Choroid plexus epithelial cell (primary cell): ENCODE measurements at regions not wholly inside any gene's neighbourhood (a gene's known extent, or its start where the extent isn't known, plus 50 kb on each side); places are given as distances from the start of the nearest gene placed in this dataset.

ENCODE experiments used
- DNase-seq: peaks from one replicate; pipeline ENCODE4 v3.0.0-alpha.2; 2010; ENCODE audit warnings: low read depth
- H3K4me3 ChIP-seq: 2 replicates; pipeline ENCODE4 v1.5.1; 2011; ENCODE audit warnings: low read depth, mild to moderate bottlenecking, control low read depth, low read length, moderate library complexity
- CTCF ChIP-seq: conservative IDR thresholded peaks from 2 replicates; pipeline ENCODE4 v1.5.1; 2011; ENCODE audit warnings: low read depth, mild to moderate bottlenecking, control low read depth, inconsistent platforms, low read length, moderate library complexity

DNA sequence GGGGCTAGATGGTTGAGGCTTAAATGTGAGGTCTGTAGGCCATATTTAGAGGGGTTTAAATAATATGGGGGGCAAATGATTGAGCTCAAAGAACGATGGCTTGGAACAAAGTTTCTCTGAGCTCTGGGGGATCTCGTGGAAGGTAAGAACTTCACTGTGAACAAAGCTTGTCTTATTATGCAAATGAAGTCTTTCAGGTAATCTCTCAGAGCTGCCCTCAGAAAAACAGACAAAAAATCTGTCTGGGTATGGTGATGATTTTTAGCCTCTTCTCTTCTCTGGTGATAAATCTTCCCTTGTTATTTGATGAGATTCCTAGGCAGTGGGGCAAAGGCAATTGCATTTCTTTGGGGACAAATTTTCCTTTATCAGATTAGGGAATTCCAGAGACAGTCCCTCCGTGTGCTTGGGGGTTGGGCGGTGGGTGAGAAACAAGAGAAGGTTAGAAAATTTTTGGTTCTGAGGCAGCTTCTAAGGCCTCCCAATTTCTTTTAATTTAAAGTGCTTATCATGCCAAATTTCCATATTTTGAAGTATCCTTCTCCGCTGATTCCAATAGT is 760.4 kb downstream of the TSN start:
- DNase-seq, result no peak
- TF ChIP-seq CTCF, result no peak
- H3K4me3 ChIP-seq, result no peak overlapping the region

- DNase-seq, result no peak
- no peak for TF ChIP-seq CTCF
- H3K4me3 ChIP-seq, result no peak overlapping the region
Measured at GRCh38 chr2:122516775-122517174, 761.3 kb downstream of the TSN start.

GRCh38 chr2:122519366-122519765 is 763.9 kb downstream of the TSN start:
- DNase-seq, result no peak
- no peak overlapping the region for H3K4me3 ChIP-seq
- TF ChIP-seq CTCF, result no peak

GRCh38 chr2:122519821-122520611 is 764.6 kb downstream of the TSN start:
- no peak for DNase-seq
- TF ChIP-seq CTCF, result no peak
- no peak overlapping the region for H3K4me3 ChIP-seq

GRCh38 chr2:122523143-122523542 is 767.7 kb downstream of the TSN start:
- DNase-seq, result no peak
- H3K4me3 ChIP-seq, result no peak overlapping the region
- no peak for TF ChIP-seq CTCF

DNA sequence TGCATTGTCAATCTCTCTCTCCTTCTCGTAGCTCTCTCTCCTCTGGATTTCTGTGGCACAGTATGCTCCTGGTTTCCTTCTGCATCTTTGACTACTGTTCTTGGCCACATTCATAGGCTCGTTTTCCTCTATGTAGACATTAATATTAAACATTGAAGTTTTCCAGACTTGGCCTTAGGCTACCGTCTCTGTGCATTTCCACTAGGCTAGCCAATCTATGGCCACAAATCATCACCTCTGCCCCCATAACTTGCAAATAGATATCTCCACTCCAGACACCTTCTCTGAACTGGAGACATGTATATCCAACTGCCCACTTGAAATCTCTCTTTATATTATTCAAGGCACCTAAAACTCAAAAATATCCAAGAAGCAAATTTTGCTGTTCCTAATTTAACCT is 768.5 kb downstream of the TSN start:
- TF ChIP-seq CTCF, result no peak
- no peak overlapping the region for H3K4me3 ChIP-seq
- no peak for DNase-seq

- TF ChIP-seq CTCF, result no peak
Measured at GRCh38 chr2:122525336-122525735, 769.9 kb downstream of the TSN start.

More at GRCh38 chr2:122525336-122525735, 769.9 kb downstream of the TSN start:
- no peak overlapping the region for H3K4me3 ChIP-seq
- no peak for DNase-seq
